ENCODE measurements at regions not wholly inside any gene's neighbourhood (a gene's known extent, or its start where the extent isn't known, plus 50 kb on each side); places are given as distances from the start of the nearest gene placed in this dataset.

DNA sequence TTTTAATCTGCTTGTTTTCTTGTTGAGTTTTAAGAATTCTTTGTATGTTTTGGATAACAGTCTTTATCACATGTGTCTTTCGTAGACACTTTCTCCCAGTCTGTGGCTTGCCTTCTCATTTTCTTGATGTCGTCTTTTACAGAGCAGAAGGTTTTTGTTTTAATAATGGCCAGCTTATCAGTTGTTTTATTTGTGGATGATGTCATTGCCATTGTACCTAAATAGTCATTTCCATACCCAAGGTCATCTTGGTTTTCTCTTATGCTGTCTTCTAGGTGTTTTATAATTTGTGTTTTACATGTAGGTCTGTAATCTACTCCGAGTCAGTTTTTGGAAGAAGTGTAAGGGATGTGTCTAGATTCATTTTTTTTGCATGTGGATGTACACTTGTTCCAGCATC lies 159.6 kb upstream of the NUDT6 start:
- Histone ChIP-seq H3K9me2 (replicated peaks; ENCODE audit: control insufficient read depth, low read length) (no peaks in the 10 kb centered on the region), H3K79me2 (ENCODE audit: control insufficient read depth, low read length) (no peaks in the 10 kb centered on the region), H3K4me2 (ENCODE audit: low read length) (no peak overlapping the region), H3K4me3 (ENCODE audit: low read length) (no peak overlapping the region), H3K36me3 (ENCODE audit: control insufficient read depth, low read length) (no peaks in the 10 kb centered on the region), H4K20me1 (ENCODE audit: control insufficient read depth, insufficient read depth, low read depth, low read length) (no peaks in the 10 kb centered on the region), H3F3A (ENCODE audit: control insufficient read depth, insufficient read depth) (no peaks in the 10 kb centered on the region), H3K4me1 (ENCODE audit: control insufficient read depth, low read length) (peaks cover 4% of the 10 kb centered on the region), H3K9me3 (ENCODE audit: control insufficient read depth, insufficient read depth, low read length) (no peaks in the 10 kb centered on the region), H3K27me3 (ENCODE audit: control insufficient read depth, low read length) (no peaks in the 10 kb centered on the region), H3K27ac (ENCODE audit: low read depth, low read length) (no peak overlapping the region)
- no peak for TF ChIP-seq EZH2phosphoT487 (IDR thresholded peaks at IDR 0.05; ENCODE audit: borderline replicate concordance, low read length)
- TF ChIP-seq, protein P1, sequence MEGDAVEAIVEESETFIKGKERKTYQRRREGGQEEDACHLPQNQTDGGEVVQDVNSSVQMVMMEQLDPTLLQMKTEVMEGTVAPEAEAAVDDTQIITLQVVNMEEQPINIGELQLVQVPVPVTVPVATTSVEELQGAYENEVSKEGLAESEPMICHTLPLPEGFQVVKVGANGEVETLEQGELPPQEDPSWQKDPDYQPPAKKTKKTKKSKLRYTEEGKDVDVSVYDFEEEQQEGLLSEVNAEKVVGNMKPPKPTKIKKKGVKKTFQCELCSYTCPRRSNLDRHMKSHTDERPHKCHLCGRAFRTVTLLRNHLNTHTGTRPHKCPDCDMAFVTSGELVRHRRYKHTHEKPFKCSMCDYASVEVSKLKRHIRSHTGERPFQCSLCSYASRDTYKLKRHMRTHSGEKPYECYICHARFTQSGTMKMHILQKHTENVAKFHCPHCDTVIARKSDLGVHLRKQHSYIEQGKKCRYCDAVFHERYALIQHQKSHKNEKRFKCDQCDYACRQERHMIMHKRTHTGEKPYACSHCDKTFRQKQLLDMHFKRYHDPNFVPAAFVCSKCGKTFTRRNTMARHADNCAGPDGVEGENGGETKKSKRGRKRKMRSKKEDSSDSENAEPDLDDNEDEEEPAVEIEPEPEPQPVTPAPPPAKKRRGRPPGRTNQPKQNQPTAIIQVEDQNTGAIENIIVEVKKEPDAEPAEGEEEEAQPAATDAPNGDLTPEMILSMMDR (IDR thresholded peaks at IDR 0.05; ENCODE audit: low read depth, low read length, poor library complexity, severe bottlenecking), result no peak

GRCh38 chr4:123083646-123084045 lies 161.2 kb upstream of the NUDT6 start:
- no peak overlapping the region for H3K4me3 ChIP-seq (ENCODE audit: low read length)
- H4K20me1 ChIP-seq (ENCODE audit: control insufficient read depth, insufficient read depth, low read depth, low read length), result no peaks in the 10 kb centered on the region
- TF ChIP-seq EZH2phosphoT487 (IDR thresholded peaks at IDR 0.05; ENCODE audit: borderline replicate concordance, low read length), result no peak
- TF ChIP-seq, protein P1 (IDR thresholded peaks at IDR 0.05; ENCODE audit: low read depth, low read length, poor library complexity, severe bottlenecking), result no peak
- no peaks in the 10 kb centered on the region for H3K79me2 ChIP-seq (ENCODE audit: control insufficient read depth, low read length)
- H3K9me3 ChIP-seq (ENCODE audit: control insufficient read depth, insufficient read depth, low read length), result no peaks in the 10 kb centered on the region
- H3K4me1 ChIP-seq (ENCODE audit: control insufficient read depth, low read length), result peaks cover 4% of the 10 kb centered on the region
- no peaks in the 10 kb centered on the region for H3F3A ChIP-seq (ENCODE audit: control insufficient read depth, insufficient read depth)
- no peak overlapping the region for H3K27ac ChIP-seq (ENCODE audit: low read depth, low read length)
- H3K27me3 ChIP-seq (ENCODE audit: control insufficient read depth, low read length), result no peaks in the 10 kb centered on the region
- H3K9me2 ChIP-seq (replicated peaks; ENCODE audit: control insufficient read depth, low read length), result no peaks in the 10 kb centered on the region
- no peaks in the 10 kb centered on the region for H3K36me3 ChIP-seq (ENCODE audit: control insufficient read depth, low read length)
- no peak overlapping the region; the same call in 1 of the 2 replicates for H3K4me2 ChIP-seq (ENCODE audit: low read length)

GRCh38 chr4:123088501-123088900 lies 166.1 kb upstream of the NUDT6 start:
- Histone ChIP-seq H3K4me1 (ENCODE audit: control insufficient read depth, low read length) (peaks cover 4% of the 10 kb centered on the region), H3K4me2 (ENCODE audit: low read length) (no peak overlapping the region), H4K20me1 (ENCODE audit: control insufficient read depth, insufficient read depth, low read depth, low read length) (no peaks in the 10 kb centered on the region), H3K9me2 (replicated peaks; ENCODE audit: control insufficient read depth, low read length) (no peaks in the 10 kb centered on the region), H3F3A (ENCODE audit: control insufficient read depth, insufficient read depth) (no peaks in the 10 kb centered on the region), H3K4me3 (ENCODE audit: low read length) (no peak overlapping the region), H3K27ac (ENCODE audit: low read depth, low read length) (no peak overlapping the region), H3K79me2 (ENCODE audit: control insufficient read depth, low read length) (no peaks in the 10 kb centered on the region), H3K36me3 (ENCODE audit: control insufficient read depth, low read length) (no peaks in the 10 kb centered on the region), H3K27me3 (ENCODE audit: control insufficient read depth, low read length) (no peaks in the 10 kb centered on the region), H3K9me3 (ENCODE audit: control insufficient read depth, insufficient read depth, low read length) (no peaks in the 10 kb centered on the region)
- TF ChIP-seq, protein P1 (IDR thresholded peaks at IDR 0.05; ENCODE audit: low read depth, low read length, poor library complexity, severe bottlenecking), result no peak
- TF ChIP-seq EZH2phosphoT487 (IDR thresholded peaks at IDR 0.05; ENCODE audit: borderline replicate concordance, low read length), result no peak

DNA sequence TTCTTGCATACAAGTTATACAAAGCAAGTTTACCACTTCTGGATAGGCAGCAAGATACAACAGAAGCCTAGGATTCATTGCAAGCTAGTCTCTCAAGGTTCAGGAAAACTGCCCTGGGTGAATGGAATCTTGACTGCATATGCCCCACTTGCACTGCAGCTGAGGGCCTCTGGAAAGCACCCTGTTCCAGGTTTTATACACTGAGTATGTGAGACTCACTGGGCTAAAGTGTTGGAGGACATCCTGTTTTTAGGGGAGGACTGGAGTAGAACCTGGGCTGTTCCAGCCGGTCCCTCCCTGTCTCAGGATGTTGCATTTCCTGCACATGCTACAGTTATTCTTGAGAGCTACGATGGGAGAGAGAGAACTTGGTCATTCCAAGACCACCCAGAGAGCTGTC lies 168.5 kb upstream of the NUDT6 start:
- no peaks in the 10 kb centered on the region for H3K36me3 ChIP-seq (ENCODE audit: control insufficient read depth, low read length)
- H3K4me2 ChIP-seq (ENCODE audit: low read length), result no peak overlapping the region
- TF ChIP-seq EZH2phosphoT487 (IDR thresholded peaks at IDR 0.05; ENCODE audit: borderline replicate concordance, low read length), result no peak
- TF ChIP-seq, protein P1 (IDR thresholded peaks at IDR 0.05; ENCODE audit: low read depth, low read length, poor library complexity, severe bottlenecking), result no peak
- H3K4me1 ChIP-seq (ENCODE audit: control insufficient read depth, low read length), result no peaks in the 10 kb centered on the region
- H3K4me3 ChIP-seq (ENCODE audit: low read length), result no peak overlapping the region
- H4K20me1 ChIP-seq (ENCODE audit: control insufficient read depth, insufficient read depth, low read depth, low read length), result no peaks in the 10 kb centered on the region
- H3K27me3 ChIP-seq (ENCODE audit: control insufficient read depth, low read length), result no peaks in the 10 kb centered on the region
- no peaks in the 10 kb centered on the region for H3K9me2 ChIP-seq (replicated peaks; ENCODE audit: control insufficient read depth, low read length)
- no peaks in the 10 kb centered on the region for H3F3A ChIP-seq (ENCODE audit: control insufficient read depth, insufficient read depth)
- H3K27ac ChIP-seq (ENCODE audit: low read depth, low read length), result no peak overlapping the region
- H3K9me3 ChIP-seq (ENCODE audit: control insufficient read depth, insufficient read depth, low read length), result no peaks in the 10 kb centered on the region
- H3K79me2 ChIP-seq (ENCODE audit: control insufficient read depth, low read length), result no peaks in the 10 kb centered on the region
